Activated CD4-positive, alpha-beta memory T cell treated with anti-CD3 and anti-CD28 coated beads, Interleukin-2, amount 10 ng/mL, durations not matched to agents 7 days and 5 days (primary cell): ENCODE measurements at regions not wholly inside any gene's neighbourhood (a gene's known extent, or its start where the extent isn't known, plus 50 kb on each side); places are given as distances from the start of the nearest gene placed in this dataset.

Source experiments
- CTCF ChIA-PET: fragments of 350-600 bp; sonication (Branson Sonifier 250); formaldehyde crosslinking; loops from one replicate; lab custom pipeline; 2021; ENCODE audit warnings: antibody characterized with exemption, inconsistent platforms; lab: Charles Lee
- POLR2A ChIA-PET: fragments of 350-600 bp; sonication (Branson Sonifier 250); formaldehyde crosslinking; loops from one replicate; lab custom pipeline; 2021; ENCODE audit warnings: antibody characterized with exemption; lab: Charles Lee
- DNase-seq: peaks from one replicate; pipeline ENCODE4 v3.0.0-alpha.2; 2020
- H3K27ac Mint-ChIP-seq: one replicate; pipeline ENCODE4 v1.8.0; 2021; ENCODE audit warnings: mild to moderate bottlenecking, mixed read lengths
- H3K27me3 Mint-ChIP-seq: one replicate; pipeline ENCODE4 v1.8.0; 2021; ENCODE audit warnings: mixed read lengths
- H3K36me3 Mint-ChIP-seq: one replicate; pipeline ENCODE4 v1.8.0; 2021; ENCODE audit warnings: low read depth, mixed read lengths
- H3K4me1 Mint-ChIP-seq: one replicate; pipeline ENCODE4 v1.8.0; 2021; ENCODE audit warnings: mixed read lengths
- H3K4me3 Mint-ChIP-seq: one replicate; pipeline ENCODE4 v1.8.0; 2021; ENCODE audit warnings: mild to moderate bottlenecking, mixed read lengths
- H3K9me3 Mint-ChIP-seq: one replicate; pipeline ENCODE4 v1.8.0; 2021; ENCODE audit warnings: mixed read lengths

- Mint-ChIP-seq H3K9me3 (no peaks in the 10 kb centered on the region), H3K27me3 (peaks cover 8% of the 10 kb centered on the region), H3K4me1 (no peaks in the 10 kb centered on the region), H3K27ac (no peak overlapping the region), H3K36me3 (no peaks in the 10 kb centered on the region), H3K4me3 (no peak overlapping the region)
- CTCF ChIA-PET: no interaction called here
- no peak for DNase-seq
- POLR2A ChIA-PET: no interaction called here
These were observed 126.4 kb upstream of the CD93 start for GRCh38 chr20:23212464-23212995.

- POLR2A ChIA-PET: no interaction called here
- DNase-seq: no peak
- no peaks in the 10 kb centered on the region for H3K4me1 Mint-ChIP-seq
- H3K36me3 Mint-ChIP-seq: no peaks in the 10 kb centered on the region
- no peaks in the 10 kb centered on the region for H3K9me3 Mint-ChIP-seq
- CTCF ChIA-PET: no interaction called here
- no peak overlapping the region for H3K4me3 Mint-ChIP-seq
- no peak overlapping the region for H3K27ac Mint-ChIP-seq
- peaks cover 6% of the 10 kb centered on the region for H3K27me3 Mint-ChIP-seq
These were observed 125.9 kb upstream of the CD93 start for GRCh38 chr20:23212011-23212410.

- Mint-ChIP-seq H3K4me3 (no peak overlapping the region), H3K27ac (no peak overlapping the region), H3K9me3 (no peaks in the 10 kb centered on the region), H3K4me1 (no peaks in the 10 kb centered on the region), H3K27me3 (peaks cover 6% of the 10 kb centered on the region), H3K36me3 (no peaks in the 10 kb centered on the region)
- DNase-seq: no peak
- CTCF ChIA-PET: no interaction called here
- POLR2A ChIA-PET: no interaction called here
These were observed 125.0 kb upstream of the CD93 start for GRCh38 chr20:23211164-23211563.

- H3K4me1 Mint-ChIP-seq: no peaks in the 10 kb centered on the region
- H3K27me3 Mint-ChIP-seq: peaks cover 13% of the 10 kb centered on the region
- H3K4me3 Mint-ChIP-seq: no peak overlapping the region
- no peak for DNase-seq
- ChIA-PET CTCF (interaction anchor here (0.5 kb wide), 1 partner anchor 294 kb away, joined by 3 read pairs; no protein-coding TSS in a partner anchor), POLR2A (no interaction called here)
- H3K27ac Mint-ChIP-seq: no peak overlapping the region
- H3K36me3 Mint-ChIP-seq: no peaks in the 10 kb centered on the region
- no peaks in the 10 kb centered on the region for H3K9me3 Mint-ChIP-seq
These were observed 121.9 kb upstream of the CD93 start for GRCh38 chr20:23207826-23208540.

- ChIA-PET POLR2A (no interaction called here), CTCF (no interaction called here)
- no peak for DNase-seq
- Mint-ChIP-seq H3K36me3 (no peaks in the 10 kb centered on the region), H3K4me3 (no peak overlapping the region), H3K9me3 (no peaks in the 10 kb centered on the region), H3K27ac (no peak overlapping the region), H3K4me1 (no peaks in the 10 kb centered on the region), H3K27me3 (peaks cover 15% of the 10 kb centered on the region)
These were observed 120.9 kb upstream of the CD93 start for GRCh38 chr20:23206995-23207394.

GRCh38 chr20:23206061-23206460 lies 119.9 kb upstream of the CD93 start:
- Mint-ChIP-seq H3K27me3 (peaks cover 18% of the 10 kb centered on the region), H3K36me3 (no peaks in the 10 kb centered on the region), H3K4me3 (no peak overlapping the region), H3K27ac (no peak overlapping the region), H3K9me3 (no peaks in the 10 kb centered on the region), H3K4me1 (no peaks in the 10 kb centered on the region)
- POLR2A ChIA-PET: no interaction called here
- CTCF ChIA-PET: no interaction called here
- no peak for DNase-seq

- Mint-ChIP-seq H3K27me3 (peaks cover 18% of the 10 kb centered on the region), H3K4me3 (no peak overlapping the region)
These were observed 119.5 kb upstream of the CD93 start for GRCh38 chr20:23205611-23206041.

GRCh38 chr20:23205211-23205610 lies 119.1 kb upstream of the CD93 start:
- Mint-ChIP-seq H3K4me1 (no peaks in the 10 kb centered on the region), H3K27ac (no peak overlapping the region), H3K9me3 (no peaks in the 10 kb centered on the region), H3K27me3 (peaks cover 18% of the 10 kb centered on the region), H3K36me3 (no peaks in the 10 kb centered on the region), H3K4me3 (no peak overlapping the region)
- POLR2A ChIA-PET: no interaction called here
- CTCF ChIA-PET: no interaction called here
- DNase-seq: no peak

More at GRCh38 chr20:23205611-23206041, 119.5 kb upstream of the CD93 start:
- H3K9me3 Mint-ChIP-seq: no peaks in the 10 kb centered on the region
- no peak overlapping the region for H3K27ac Mint-ChIP-seq
- ChIA-PET CTCF (no interaction called here), POLR2A (no interaction called here)
- no peaks in the 10 kb centered on the region for H3K36me3 Mint-ChIP-seq
- DNase-seq: no peak
- H3K4me1 Mint-ChIP-seq: no peaks in the 10 kb centered on the region

GRCh38 chr20:23203951-23204730 lies 118.0 kb upstream of the CD93 start:
- H3K27me3 Mint-ChIP-seq: peaks cover 15% of the 10 kb centered on the region
- ChIA-PET POLR2A (no interaction called here), CTCF (no interaction called here)
- no peaks in the 10 kb centered on the region for H3K9me3 Mint-ChIP-seq
- H3K36me3 Mint-ChIP-seq: no peaks in the 10 kb centered on the region
- H3K27ac Mint-ChIP-seq: no peak overlapping the region
- no peak for DNase-seq
- no peaks in the 10 kb centered on the region for H3K4me1 Mint-ChIP-seq
- no peak overlapping the region for H3K4me3 Mint-ChIP-seq

GRCh38 chr20:23203310-23203709 lies 117.2 kb upstream of the CD93 start:
- CTCF ChIA-PET: no interaction called here

GRCh38 chr20:23201658-23202057 lies 115.5 kb upstream of the CD93 start:
- Mint-ChIP-seq H3K27me3 (peaks cover 28% of the 10 kb centered on the region), H3K9me3 (no peaks in the 10 kb centered on the region), H3K4me3 (no peak overlapping the region), H3K27ac (no peak overlapping the region), H3K4me1 (no peaks in the 10 kb centered on the region), H3K36me3 (no peaks in the 10 kb centered on the region)
- CTCF ChIA-PET: interaction anchor here (0.6 to 2.3 kb wide), 4 partner anchors 116 to 509 kb away, joined by 4 to 7 read pairs (median 4); partner anchors contain the start of gene CD93
- POLR2A ChIA-PET: no interaction called here
- DNase-seq: no peak

More at GRCh38 chr20:23203310-23203709, 117.2 kb upstream of the CD93 start:
- no peak for DNase-seq
- Mint-ChIP-seq H3K9me3 (no peaks in the 10 kb centered on the region), H3K4me3 (no peak overlapping the region), H3K27me3 (peaks cover 19% of the 10 kb centered on the region), H3K27ac (no peak overlapping the region), H3K36me3 (no peaks in the 10 kb centered on the region), H3K4me1 (no peaks in the 10 kb centered on the region)
- POLR2A ChIA-PET: no interaction called here

- Mint-ChIP-seq H3K36me3 (no peaks in the 10 kb centered on the region), H3K27ac (no peak overlapping the region), H3K27me3 (peaks cover 29% of the 10 kb centered on the region), H3K4me1 (no peaks in the 10 kb centered on the region), H3K4me3 (no peak overlapping the region), H3K9me3 (no peaks in the 10 kb centered on the region)
- POLR2A ChIA-PET: no interaction called here
- CTCF ChIA-PET: interaction anchor here (1.3 to 2.3 kb wide), 4 partner anchors 41 to 509 kb away, joined by 3 to 7 read pairs (median 4); partner anchors contain the start of gene CD93
- peak; percentile 22 for DNase-seq
These were observed 114.8 kb upstream of the CD93 start for GRCh38 chr20:23200914-23201313.

GRCh38 chr20:23200413-23200812 lies 114.3 kb upstream of the CD93 start:
- H3K27ac Mint-ChIP-seq: no peak overlapping the region
- no peak overlapping the region for H3K4me3 Mint-ChIP-seq
- no peaks in the 10 kb centered on the region for H3K4me1 Mint-ChIP-seq
- DNase-seq: no peak
- peaks cover 29% of the 10 kb centered on the region for H3K27me3 Mint-ChIP-seq
- H3K36me3 Mint-ChIP-seq: no peaks in the 10 kb centered on the region
- CTCF ChIA-PET: interaction anchor here (1.3 to 2.3 kb wide), 3 partner anchors 40 to 150 kb away, joined by 3 to 7 read pairs (median 5); partner anchors contain the start of gene CD93
- POLR2A ChIA-PET: no interaction called here
- H3K9me3 Mint-ChIP-seq: no peaks in the 10 kb centered on the region
